ENCODE measurements at regions not wholly inside any gene's neighbourhood (a gene's known extent, or its start where the extent isn't known, plus 50 kb on each side); places are given as distances from the start of the nearest gene placed in this dataset.

- H3K9me3 Mint-ChIP-seq, result no peaks in the 10 kb centered on the region
- intact Hi-C loops (cut with micrococcal nuclease), result no loop called here
- no peak overlapping the region for H3K27ac Mint-ChIP-seq
- no peak for DNase-seq (ENCODE audit: low spot score)
- H3K4me3 Mint-ChIP-seq, result no peak overlapping the region
- H3K4me1 Mint-ChIP-seq (ENCODE audit: low read depth), result no peaks in the 10 kb centered on the region
- H3K27me3 Mint-ChIP-seq (ENCODE audit: insufficient read depth), result peaks cover 10% of the 10 kb centered on the region
- H3K36me3 Mint-ChIP-seq (ENCODE audit: low read depth), result no peaks in the 10 kb centered on the region
These were observed 87.5 kb downstream of the MINAR1 start for GRCh38 chr15:79519628-79520027.

- H3K9me3 Mint-ChIP-seq, result no peaks in the 10 kb centered on the region
- intact Hi-C loops (cut with micrococcal nuclease), result no loop called here
- H3K27ac Mint-ChIP-seq, result no peak overlapping the region
- no peaks in the 10 kb centered on the region for H3K4me1 Mint-ChIP-seq (ENCODE audit: low read depth)
- peaks cover 11% of the 10 kb centered on the region for H3K27me3 Mint-ChIP-seq (ENCODE audit: insufficient read depth)
- H3K36me3 Mint-ChIP-seq (ENCODE audit: low read depth), result no peaks in the 10 kb centered on the region
- no peak for DNase-seq (ENCODE audit: low spot score)
- no peak overlapping the region for H3K4me3 Mint-ChIP-seq
These were observed 88.5 kb downstream of the MINAR1 start for GRCh38 chr15:79520654-79521053.

GRCh38 chr15:79522656-79523055 is 90.5 kb downstream of the MINAR1 start:
- no peaks in the 10 kb centered on the region for H3K36me3 Mint-ChIP-seq (ENCODE audit: low read depth)
- DNase-seq (ENCODE audit: low spot score), result no peak
- intact Hi-C loops (cut with micrococcal nuclease), result no loop called here
- H3K9me3 Mint-ChIP-seq, result no peaks in the 10 kb centered on the region
- no peak overlapping the region for H3K4me3 Mint-ChIP-seq
- peaks cover 5% of the 10 kb centered on the region for H3K27me3 Mint-ChIP-seq (ENCODE audit: insufficient read depth)
- H3K27ac Mint-ChIP-seq, result no peak overlapping the region
- H3K4me1 Mint-ChIP-seq (ENCODE audit: low read depth), result no peaks in the 10 kb centered on the region

GRCh38 chr15:79523266-79523665 is 91.1 kb downstream of the MINAR1 start:
- Mint-ChIP-seq H3K9me3 (no peaks in the 10 kb centered on the region), H3K27me3 (ENCODE audit: insufficient read depth) (peaks cover 5% of the 10 kb centered on the region), H3K4me3 (no peak overlapping the region), H3K27ac (no peak overlapping the region), H3K36me3 (ENCODE audit: low read depth) (no peaks in the 10 kb centered on the region), H3K4me1 (ENCODE audit: low read depth) (no peaks in the 10 kb centered on the region)
- DNase-seq (ENCODE audit: low spot score), result no peak
- intact Hi-C loops (cut with micrococcal nuclease), result no loop called here

GRCh38 chr15:79524531-79524930 is 92.4 kb downstream of the MINAR1 start:
- Mint-ChIP-seq H3K9me3 (no peaks in the 10 kb centered on the region), H3K27ac (no peak overlapping the region), H3K36me3 (ENCODE audit: low read depth) (no peaks in the 10 kb centered on the region), H3K4me3 (no peak overlapping the region), H3K4me1 (ENCODE audit: low read depth) (no peaks in the 10 kb centered on the region), H3K27me3 (ENCODE audit: insufficient read depth) (peaks cover 7% of the 10 kb centered on the region)
- no peak for DNase-seq (ENCODE audit: low spot score)
- intact Hi-C loops (cut with micrococcal nuclease), result no loop called here

GRCh38 chr15:79526376-79526775 is 94.2 kb downstream of the MINAR1 start:
- H3K27ac Mint-ChIP-seq, result no peak overlapping the region
- intact Hi-C loops (cut with micrococcal nuclease), result no loop called here
- no peaks in the 10 kb centered on the region for H3K36me3 Mint-ChIP-seq (ENCODE audit: low read depth)

GRCh38 chr15:79527821-79528220 is 95.7 kb downstream of the MINAR1 start:
- intact Hi-C loops (cut with micrococcal nuclease), result no loop called here
- no peaks in the 10 kb centered on the region for H3K36me3 Mint-ChIP-seq (ENCODE audit: low read depth)
- no peak overlapping the region for H3K4me3 Mint-ChIP-seq
- H3K4me1 Mint-ChIP-seq (ENCODE audit: low read depth), result no peaks in the 10 kb centered on the region
- H3K9me3 Mint-ChIP-seq, result no peaks in the 10 kb centered on the region
- H3K27ac Mint-ChIP-seq, result no peak overlapping the region
- DNase-seq (ENCODE audit: low spot score), result no peak
- H3K27me3 Mint-ChIP-seq (ENCODE audit: insufficient read depth), result peaks cover 10% of the 10 kb centered on the region

More at GRCh38 chr15:79526376-79526775, 94.2 kb downstream of the MINAR1 start:
- H3K27me3 Mint-ChIP-seq (ENCODE audit: insufficient read depth), result peaks cover 10% of the 10 kb centered on the region
- no peaks in the 10 kb centered on the region for H3K4me1 Mint-ChIP-seq (ENCODE audit: low read depth)
- no peak overlapping the region for H3K4me3 Mint-ChIP-seq
- DNase-seq (ENCODE audit: low spot score), result no peak
- no peaks in the 10 kb centered on the region for H3K9me3 Mint-ChIP-seq

GRCh38 chr15:79529157-79529785 is 97.1 kb downstream of the MINAR1 start:
- intact Hi-C loops (cut with micrococcal nuclease), result no loop called here
- no peak overlapping the region for H3K4me3 Mint-ChIP-seq
- H3K27me3 Mint-ChIP-seq (ENCODE audit: insufficient read depth), result peaks cover 7% of the 10 kb centered on the region
- H3K36me3 Mint-ChIP-seq (ENCODE audit: low read depth), result no peaks in the 10 kb centered on the region
- no peak overlapping the region for H3K27ac Mint-ChIP-seq
- H3K9me3 Mint-ChIP-seq, result no peaks in the 10 kb centered on the region
- no peaks in the 10 kb centered on the region for H3K4me1 Mint-ChIP-seq (ENCODE audit: low read depth)
- DNase-seq (ENCODE audit: low spot score), result no peak

GRCh38 chr15:79535536-79535935 is 103.4 kb downstream of the MINAR1 start:
- Mint-ChIP-seq H3K4me1 (ENCODE audit: low read depth) (no peaks in the 10 kb centered on the region), H3K36me3 (ENCODE audit: low read depth) (no peaks in the 10 kb centered on the region), H3K27me3 (ENCODE audit: insufficient read depth) (no peaks in the 10 kb centered on the region), H3K9me3 (no peaks in the 10 kb centered on the region), H3K4me3 (no peak overlapping the region), H3K27ac (no peak overlapping the region)
- DNase-seq (ENCODE audit: low spot score), result no peak
- intact Hi-C loops (cut with micrococcal nuclease), result no loop called here

- Mint-ChIP-seq H3K27me3 (ENCODE audit: insufficient read depth) (no peaks in the 10 kb centered on the region), H3K27ac (no peak overlapping the region), H3K4me1 (ENCODE audit: low read depth) (no peaks in the 10 kb centered on the region), H3K36me3 (ENCODE audit: low read depth) (no peaks in the 10 kb centered on the region), H3K4me3 (no peak overlapping the region), H3K9me3 (no peaks in the 10 kb centered on the region)
- intact Hi-C loops (cut with micrococcal nuclease), result no loop called here
- DNase-seq (ENCODE audit: low spot score), result no peak
These were observed 106.4 kb downstream of the MINAR1 start for GRCh38 chr15:79538527-79538926.

- H3K4me1 Mint-ChIP-seq (ENCODE audit: low read depth), result no peaks in the 10 kb centered on the region
- H3K36me3 Mint-ChIP-seq (ENCODE audit: low read depth), result no peaks in the 10 kb centered on the region
- no peak overlapping the region for H3K27ac Mint-ChIP-seq
- intact Hi-C loops (cut with micrococcal nuclease), result no loop called here
- H3K4me3 Mint-ChIP-seq, result no peak overlapping the region
- H3K27me3 Mint-ChIP-seq (ENCODE audit: insufficient read depth), result peaks cover 2% of the 10 kb centered on the region
- no peaks in the 10 kb centered on the region for H3K9me3 Mint-ChIP-seq
- DNase-seq (ENCODE audit: low spot score), result no peak
These were observed 107.3 kb downstream of the MINAR1 start for GRCh38 chr15:79539401-79539800.

GRCh38 chr15:79540551-79540950 is 108.4 kb downstream of the MINAR1 start:
- intact Hi-C loops (cut with micrococcal nuclease), result no loop called here
- Mint-ChIP-seq H3K27ac (no peak overlapping the region), H3K9me3 (no peaks in the 10 kb centered on the region), H3K4me1 (ENCODE audit: low read depth) (no peaks in the 10 kb centered on the region), H3K36me3 (ENCODE audit: low read depth) (no peaks in the 10 kb centered on the region), H3K27me3 (ENCODE audit: insufficient read depth) (peaks cover 2% of the 10 kb centered on the region), H3K4me3 (no peak overlapping the region)
- no peak for DNase-seq (ENCODE audit: low spot score)

GRCh38 chr15:79541196-79541595 is 109.1 kb downstream of the MINAR1 start:
- Mint-ChIP-seq H3K4me3 (no peak overlapping the region), H3K36me3 (ENCODE audit: low read depth) (no peaks in the 10 kb centered on the region), H3K27ac (no peak overlapping the region), H3K9me3 (no peaks in the 10 kb centered on the region), H3K27me3 (ENCODE audit: insufficient read depth) (peaks cover 2% of the 10 kb centered on the region), H3K4me1 (ENCODE audit: low read depth) (no peaks in the 10 kb centered on the region)
- DNase-seq (ENCODE audit: low spot score), result no peak
- intact Hi-C loops (cut with micrococcal nuclease), result no loop called here

- intact Hi-C loops (cut with micrococcal nuclease), result no loop called here
- peaks cover 2% of the 10 kb centered on the region for H3K27me3 Mint-ChIP-seq (ENCODE audit: insufficient read depth)
- no peak for DNase-seq (ENCODE audit: low spot score)
- no peaks in the 10 kb centered on the region for H3K36me3 Mint-ChIP-seq (ENCODE audit: low read depth)
- H3K27ac Mint-ChIP-seq, result no peak overlapping the region
- no peaks in the 10 kb centered on the region for H3K9me3 Mint-ChIP-seq
- H3K4me1 Mint-ChIP-seq (ENCODE audit: low read depth), result no peaks in the 10 kb centered on the region
- no peak overlapping the region for H3K4me3 Mint-ChIP-seq
These were observed 111.0 kb downstream of the MINAR1 start for GRCh38 chr15:79543097-79543496.

Measured in activated T-helper 1 cell treated with anti-CD3 and anti-CD28 coated beads, Interleukin-12 subunit alpha, Interleukin-12 subunit beta, Interleukin-2, Interleukin-4 antibody, amounts not matched to agents 30 ng/mL and 10 ng/mL and 1 ng/mL, durations not matched to agents 14 hours and 24 hours and 36 hours (primary cell).